Skeletal muscle cell (primary cell): ENCODE measurements at regions not wholly inside any gene's neighbourhood (a gene's known extent, or its start where the extent isn't known, plus 50 kb on each side); places are given as distances from the start of the nearest gene placed in this dataset.

Experiments
- DNase-seq: peaks from one replicate; pipeline ENCODE4 v3.0.0-alpha.2; 2010; ENCODE audit warnings: low read depth
- H3K4me3 ChIP-seq: 2 replicates; pipeline ENCODE4 v1.5.1; 2011; ENCODE audit warnings: low read depth, mild to moderate bottlenecking, control low read depth, low read length, moderate library complexity

- DNase-seq: no peak
- H3K4me3 ChIP-seq: no peak overlapping the region
Measured at GRCh38 chr9:135004772-135005171, 82.7 kb upstream of the OLFM1 start.

DNA sequence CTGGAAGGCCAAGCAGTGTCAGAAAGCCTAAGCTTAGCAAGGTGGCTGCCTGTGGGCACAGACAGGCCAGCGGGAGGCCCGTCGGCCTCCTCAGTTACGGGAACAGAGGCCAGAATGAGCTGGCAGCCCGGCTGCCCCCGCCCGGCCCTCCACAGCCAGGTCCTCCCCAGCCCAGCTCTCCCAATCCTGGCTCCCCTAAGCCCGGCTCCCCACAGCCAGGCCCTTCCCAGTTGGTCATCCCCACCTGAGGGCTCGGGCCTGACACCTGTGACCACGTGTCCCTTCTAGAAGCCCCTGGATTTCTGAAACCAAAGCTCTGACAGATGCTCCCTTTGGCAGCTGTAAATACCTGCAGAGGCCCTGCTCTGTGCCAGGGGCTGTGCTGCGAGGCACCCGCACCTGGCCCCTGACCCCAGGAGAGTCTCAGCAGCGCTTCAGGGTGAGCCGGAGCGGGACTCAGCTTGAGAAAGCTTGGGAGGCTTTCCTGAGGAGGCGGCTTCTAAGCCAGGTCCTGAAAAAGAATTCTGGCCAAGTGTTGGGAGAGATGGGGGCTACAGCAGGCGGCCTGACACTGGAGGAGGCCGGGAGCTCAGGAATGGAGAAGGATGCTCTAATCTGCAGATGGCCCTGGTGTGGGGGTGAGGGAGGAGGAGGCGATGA lies 80.4 kb upstream of the OLFM1 start:
- no peak overlapping the region for H3K4me3 ChIP-seq
- no peak for DNase-seq

GRCh38 chr9:135007601-135008000 lies 79.9 kb upstream of the OLFM1 start:
- H3K4me3 ChIP-seq: no peak overlapping the region
- DNase-seq: no peak

DNA sequence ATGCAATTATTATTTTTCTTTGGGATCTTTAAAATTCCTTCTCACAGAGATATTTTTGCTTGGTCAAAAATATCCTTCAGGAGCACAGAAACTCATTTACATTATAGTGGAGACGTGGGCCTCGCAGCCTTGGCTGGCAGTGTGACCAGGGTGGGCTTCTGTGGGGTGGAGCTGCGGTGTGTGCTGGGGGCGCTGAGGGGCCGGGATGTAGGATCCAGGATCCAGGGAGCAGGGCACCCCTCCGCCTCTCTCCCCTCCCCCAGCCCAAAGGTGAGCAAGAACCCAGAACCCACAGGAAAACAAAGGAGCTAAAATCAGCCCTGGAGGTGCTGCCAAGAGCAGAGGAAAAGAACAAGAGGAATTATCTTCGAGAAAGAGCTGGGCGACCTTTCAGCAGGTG lies 79.1 kb upstream of the OLFM1 start:
- DNase-seq: no peak

GRCh38 chr9:135009051-135009560 lies 78.4 kb upstream of the OLFM1 start:
- DNase-seq: no peak
- H3K4me3 ChIP-seq: no peak overlapping the region

More for the DNA sequence above, 79.1 kb upstream of the OLFM1 start:
- H3K4me3 ChIP-seq: no peak overlapping the region

GRCh38 chr9:135009794-135010585 lies 77.5 kb upstream of the OLFM1 start:
- no peak for DNase-seq
- H3K4me3 ChIP-seq: no peak overlapping the region

DNA sequence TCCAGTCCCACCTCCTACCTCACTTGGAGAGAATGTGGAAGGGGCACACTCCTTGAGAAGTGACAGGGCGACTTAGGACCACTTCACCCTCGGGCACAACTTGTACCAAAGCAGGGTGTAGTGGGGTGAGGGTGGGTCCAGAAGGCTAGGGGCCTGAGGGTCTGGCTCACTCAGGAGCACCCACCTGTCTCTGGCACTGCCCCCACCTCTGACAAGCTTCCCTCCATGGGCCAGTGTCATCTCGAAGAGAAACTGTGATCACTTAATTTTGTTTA lies 76.9 kb upstream of the OLFM1 start:
- H3K4me3 ChIP-seq: no peak overlapping the region
- no peak for DNase-seq

DNA sequence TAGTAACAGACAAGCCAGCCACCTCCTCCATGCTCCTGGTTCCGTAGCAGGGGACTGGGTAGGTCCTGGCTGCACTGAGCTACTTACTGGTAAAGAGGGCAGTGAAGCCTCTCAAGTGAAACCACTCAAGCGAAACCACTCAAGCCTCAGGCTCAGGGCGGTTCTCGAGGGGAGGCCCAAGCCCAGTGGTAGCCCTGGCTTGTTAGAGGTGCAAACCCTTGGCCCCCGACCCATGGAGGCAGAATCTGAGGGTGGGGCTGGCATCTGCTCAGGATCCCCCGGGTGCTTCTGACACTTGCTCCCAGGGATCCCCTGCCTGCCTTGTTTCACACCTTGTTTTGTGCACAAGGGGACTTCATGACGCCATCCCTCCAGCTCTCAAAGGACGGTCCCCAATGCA lies 76.5 kb upstream of the OLFM1 start:
- H3K4me3 ChIP-seq: no peak overlapping the region
- no peak for DNase-seq

DNA sequence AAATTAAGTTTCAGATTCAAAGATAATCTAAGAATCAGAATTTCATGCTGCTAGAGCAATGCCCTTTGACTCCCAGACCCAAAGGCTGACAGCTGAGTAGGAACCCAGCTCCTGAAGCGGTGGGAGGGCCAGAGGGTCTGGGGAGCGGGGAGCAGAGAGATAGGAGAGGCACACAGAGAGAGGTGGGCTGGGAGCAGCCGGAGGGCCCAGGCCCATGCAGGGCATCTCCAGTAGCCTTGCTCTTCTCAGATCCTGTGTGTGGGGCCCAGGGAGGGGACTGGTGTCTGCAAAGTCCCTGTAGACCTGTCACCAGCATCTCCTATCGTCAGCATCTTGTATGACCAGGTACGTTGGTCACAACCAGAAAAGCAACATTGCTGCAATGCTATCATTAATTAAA lies 75.3 kb upstream of the OLFM1 start:
- no peak for DNase-seq
- no peak overlapping the region for H3K4me3 ChIP-seq

DNA sequence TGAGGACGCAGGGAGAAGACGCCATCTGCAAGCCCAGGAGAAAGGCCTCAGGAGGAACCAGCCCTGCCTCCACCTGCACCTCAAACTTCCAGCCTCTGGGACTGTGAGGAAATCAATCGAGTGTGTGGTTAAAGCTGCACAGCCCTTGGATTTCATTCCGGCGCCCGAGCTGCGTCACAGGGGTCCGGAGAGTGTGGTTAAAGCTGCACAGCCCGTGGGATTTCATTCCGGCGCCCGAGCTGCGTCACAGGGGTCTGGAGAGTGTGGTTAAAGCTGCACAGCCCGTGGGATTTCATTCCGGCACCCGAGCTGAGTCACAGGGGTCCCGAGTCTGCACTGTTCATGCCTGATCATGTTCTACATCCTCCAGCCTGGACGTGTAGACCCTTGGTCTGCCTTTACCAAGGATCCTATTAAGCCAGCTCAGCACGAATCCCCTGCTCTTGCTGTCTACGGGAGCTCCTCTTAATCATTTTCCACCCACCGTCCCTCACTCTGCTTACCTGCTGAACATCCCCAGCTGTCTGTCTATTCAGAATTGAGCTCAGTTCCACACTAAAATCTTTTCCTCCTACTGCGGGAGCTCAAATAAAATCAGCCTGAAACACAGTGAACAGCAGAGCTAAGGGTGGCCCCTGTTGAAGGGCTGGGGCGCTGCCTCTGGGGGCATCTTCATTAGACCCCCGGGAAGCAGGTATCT lies 73.0 kb upstream of the OLFM1 start:
- no peak overlapping the region for H3K4me3 ChIP-seq
- DNase-seq: no peak

- no peak for DNase-seq
- H3K4me3 ChIP-seq: no peak overlapping the region
Measured at GRCh38 chr9:135015096-135015495, 72.4 kb upstream of the OLFM1 start.

GRCh38 chr9:135015565-135015964 lies 71.9 kb upstream of the OLFM1 start:
- no peak overlapping the region for H3K4me3 ChIP-seq
- DNase-seq: no peak

DNA sequence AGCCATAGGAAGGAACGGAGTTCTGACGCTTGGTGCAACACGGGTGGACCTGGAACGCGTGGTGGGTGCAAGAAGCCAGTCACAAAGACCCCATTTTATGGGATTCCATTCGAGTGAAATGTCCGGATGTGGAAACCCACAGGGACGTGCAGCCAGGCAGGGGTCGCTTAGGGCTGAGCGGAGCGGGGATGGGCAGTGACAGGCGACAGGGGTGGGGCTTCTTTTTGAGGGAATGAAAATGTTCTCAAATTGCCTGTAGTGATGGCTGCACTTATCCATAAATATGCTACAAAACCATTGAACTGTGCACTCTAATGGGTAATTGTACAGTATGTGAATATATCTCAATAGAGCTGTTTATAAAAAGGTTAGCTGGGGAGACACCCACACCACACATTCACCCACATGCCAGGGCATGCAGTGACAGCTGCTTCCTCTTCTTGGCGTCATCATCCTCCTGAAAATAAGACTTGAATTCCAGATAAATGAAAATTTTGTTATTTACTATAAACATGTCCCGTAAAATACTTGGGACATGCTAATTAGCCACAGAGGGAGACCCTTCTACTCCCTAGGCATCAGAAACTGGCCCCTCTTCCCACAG lies 71.3 kb upstream of the OLFM1 start:
- no peak for DNase-seq

DNA sequence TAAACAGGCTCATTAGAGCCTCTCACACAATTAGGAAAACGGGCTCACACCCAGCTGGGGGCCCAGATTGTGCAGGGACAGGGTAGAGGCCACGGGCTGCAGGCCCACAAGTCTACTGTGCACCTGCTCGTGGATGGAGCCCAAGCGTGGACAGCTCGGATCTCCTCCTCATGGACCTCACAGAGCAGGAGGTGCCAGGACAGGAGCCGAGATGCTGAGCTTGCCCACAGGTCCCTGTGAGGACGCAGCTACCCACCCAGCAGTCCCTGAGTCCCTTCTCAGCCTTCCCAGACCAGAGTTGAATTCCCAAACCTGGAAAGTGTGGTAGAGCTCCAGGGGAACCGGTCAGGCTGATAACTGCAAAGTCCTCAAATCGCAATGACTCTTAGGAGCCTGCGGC lies 70.6 kb upstream of the OLFM1 start:
- no peak for DNase-seq
- H3K4me3 ChIP-seq: no peak overlapping the region

More for the DNA sequence above, 71.3 kb upstream of the OLFM1 start:
- no peak overlapping the region for H3K4me3 ChIP-seq

GRCh38 chr9:135017899-135018298 lies 69.6 kb upstream of the OLFM1 start:
- DNase-seq: no peak
- H3K4me3 ChIP-seq: no peak overlapping the region

GRCh38 chr9:135018306-135018915 lies 69.1 kb upstream of the OLFM1 start:
- no peak for DNase-seq
- H3K4me3 ChIP-seq: no peak overlapping the region

DNA sequence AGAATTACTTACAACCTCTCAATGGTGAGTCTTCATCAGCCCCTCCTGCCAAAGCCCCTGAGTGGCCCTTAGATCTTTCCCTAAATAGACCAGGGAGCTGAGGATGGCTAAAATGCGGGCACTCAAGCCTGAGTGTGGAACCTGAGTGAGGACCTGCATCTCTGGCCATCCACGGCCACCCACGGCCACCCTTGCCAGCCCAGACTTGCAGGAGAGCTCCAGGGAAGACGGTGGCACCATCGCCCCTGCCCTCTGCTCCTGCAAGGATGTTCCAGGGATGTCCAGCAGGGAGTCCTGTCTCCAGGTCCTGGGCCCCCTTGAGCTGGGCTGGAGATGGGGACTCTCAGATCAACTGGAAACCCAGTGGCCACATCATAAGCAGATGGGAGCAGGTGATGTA lies 68.2 kb upstream of the OLFM1 start:
- DNase-seq: no peak
- H3K4me3 ChIP-seq: no peak overlapping the region

- no peak for DNase-seq
- H3K4me3 ChIP-seq: no peak overlapping the region
Measured at GRCh38 chr9:135020481-135021392, 66.7 kb upstream of the OLFM1 start.

DNA sequence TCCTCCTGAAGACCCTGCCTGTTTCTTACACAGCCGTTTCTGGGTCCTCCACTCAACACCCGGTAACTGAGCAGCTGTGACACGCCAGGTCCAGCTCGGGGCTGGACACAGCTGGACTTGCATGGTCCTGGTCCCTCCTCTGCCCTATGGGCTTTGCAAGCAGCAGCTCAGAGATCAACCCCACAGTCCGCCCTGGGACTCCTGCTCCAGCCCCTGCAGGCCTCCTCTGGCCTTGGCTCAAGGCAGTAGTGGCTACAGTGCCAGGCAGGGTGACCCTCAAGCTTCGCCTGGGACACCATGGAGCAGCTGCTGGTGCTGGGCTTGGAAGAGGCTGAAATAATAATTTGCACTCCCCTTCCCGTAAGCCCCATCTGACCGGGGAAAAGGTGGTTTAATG lies 66.1 kb upstream of the OLFM1 start:
- H3K4me3 ChIP-seq: no peak overlapping the region
- DNase-seq: no peak
